ENCODE measurements at regions not wholly inside any gene's neighbourhood (a gene's known extent, or its start where the extent isn't known, plus 50 kb on each side); places are given as distances from the start of the nearest gene placed in this dataset.

- Histone ChIP-seq H3K36me3 (ENCODE audit: insufficient read depth, low read length) (no peaks in the 10 kb centered on the region), H3K9me3 (ENCODE audit: low read depth, low read length) (no peaks in the 10 kb centered on the region), H2AFZ (ENCODE audit: low read length) (no peak overlapping the region), H3K27ac (ENCODE audit: low read depth, low read length) (no peak overlapping the region), H4K20me1 (ENCODE audit: insufficient read depth, low read length) (no peaks in the 10 kb centered on the region), H3K4me1 (ENCODE audit: insufficient read depth, low read length) (no peaks in the 10 kb centered on the region), H3K4me2 (ENCODE audit: insufficient read depth, low read length) (no peak overlapping the region), H3K4me3 (ENCODE audit: insufficient read depth, low read length) (no peak overlapping the region), H3K79me2 (ENCODE audit: insufficient read depth, low read length) (no peaks in the 10 kb centered on the region), H3K27me3 (ENCODE audit: insufficient read depth, low read length) (no peaks in the 10 kb centered on the region)
- TF ChIP-seq CTCF (IDR thresholded peaks at IDR 0.05; ENCODE audit: extremely low read depth, low read depth, low read length): no peak
- DNase-seq (ENCODE audit: insufficient read length, low spot score, missing footprints): no peak
Measured at GRCh38 chr1:143660354-143660941, 311.3 kb downstream of the FAM72C start.

GRCh38 chr1:143653429-143653802 lies 318.4 kb downstream of the FAM72C start:
- no peak for TF ChIP-seq CTCF (IDR thresholded peaks at IDR 0.05; ENCODE audit: extremely low read depth, low read depth, low read length)

GRCh38 chr1:143652744-143653428 lies 318.9 kb downstream of the FAM72C start:
- no peak for TF ChIP-seq CTCF (IDR thresholded peaks at IDR 0.05; ENCODE audit: extremely low read depth, low read depth, low read length)
- Histone ChIP-seq H3K4me2 (ENCODE audit: insufficient read depth, low read length) (no peak overlapping the region), H3K4me3 (ENCODE audit: insufficient read depth, low read length) (no peak overlapping the region), H3K9me3 (ENCODE audit: low read depth, low read length) (no peaks in the 10 kb centered on the region), H3K27me3 (ENCODE audit: insufficient read depth, low read length) (no peaks in the 10 kb centered on the region), H2AFZ (ENCODE audit: low read length) (no peak overlapping the region), H4K20me1 (ENCODE audit: insufficient read depth, low read length) (no peaks in the 10 kb centered on the region), H3K36me3 (ENCODE audit: insufficient read depth, low read length) (no peaks in the 10 kb centered on the region), H3K4me1 (ENCODE audit: insufficient read depth, low read length) (no peaks in the 10 kb centered on the region), H3K79me2 (ENCODE audit: insufficient read depth, low read length) (no peaks in the 10 kb centered on the region), H3K27ac (ENCODE audit: low read depth, low read length) (no peak overlapping the region)
- no peak for DNase-seq (ENCODE audit: insufficient read length, low spot score, missing footprints)

More at GRCh38 chr1:143653429-143653802, 318.4 kb downstream of the FAM72C start:
- Histone ChIP-seq H3K27me3 (ENCODE audit: insufficient read depth, low read length) (no peaks in the 10 kb centered on the region), H3K27ac (ENCODE audit: low read depth, low read length) (no peak overlapping the region), H3K79me2 (ENCODE audit: insufficient read depth, low read length) (no peaks in the 10 kb centered on the region), H3K4me2 (ENCODE audit: insufficient read depth, low read length) (no peak overlapping the region), H2AFZ (ENCODE audit: low read length) (no peak overlapping the region), H3K36me3 (ENCODE audit: insufficient read depth, low read length) (no peaks in the 10 kb centered on the region), H3K4me1 (ENCODE audit: insufficient read depth, low read length) (no peaks in the 10 kb centered on the region), H4K20me1 (ENCODE audit: insufficient read depth, low read length) (no peaks in the 10 kb centered on the region), H3K4me3 (ENCODE audit: insufficient read depth, low read length) (no peak overlapping the region), H3K9me3 (ENCODE audit: low read depth, low read length) (no peaks in the 10 kb centered on the region)
- no peak for DNase-seq (ENCODE audit: insufficient read length, low spot score, missing footprints)

- no peak overlapping the region for H3K4me2 ChIP-seq (ENCODE audit: insufficient read depth, low read length)
- H3K4me3 ChIP-seq (ENCODE audit: insufficient read depth, low read length): no peak overlapping the region
- H4K20me1 ChIP-seq (ENCODE audit: insufficient read depth, low read length): no peaks in the 10 kb centered on the region
- H3K27me3 ChIP-seq (ENCODE audit: insufficient read depth, low read length): no peaks in the 10 kb centered on the region
- no peaks in the 10 kb centered on the region for H3K79me2 ChIP-seq (ENCODE audit: insufficient read depth, low read length)
- no peak overlapping the region for H2AFZ ChIP-seq (ENCODE audit: low read length)
- H3K36me3 ChIP-seq (ENCODE audit: insufficient read depth, low read length): no peaks in the 10 kb centered on the region
- no peak for TF ChIP-seq CTCF (IDR thresholded peaks at IDR 0.05; ENCODE audit: extremely low read depth, low read depth, low read length)
- no peaks in the 10 kb centered on the region for H3K9me3 ChIP-seq (ENCODE audit: low read depth, low read length)
- no peak for DNase-seq (ENCODE audit: insufficient read length, low spot score, missing footprints)
- no peak overlapping the region for H3K27ac ChIP-seq (ENCODE audit: low read depth, low read length)
- no peaks in the 10 kb centered on the region for H3K4me1 ChIP-seq (ENCODE audit: insufficient read depth, low read length)
Measured at GRCh38 chr1:143652187-143652586, 319.6 kb downstream of the FAM72C start.

All from osteoblast (primary cell).